Type B pancreatic cell (in vitro differentiated cells): ENCODE measurements at regions not wholly inside any gene's neighbourhood (a gene's known extent, or its start where the extent isn't known, plus 50 kb on each side); places are given as distances from the start of the nearest gene placed in this dataset.
A peak's percentile ranks its signal among the peaks of the same experiment; 100 is the strongest.

Source experiments
- DNase-seq: peaks from one replicate; pipeline ENCODE4 v3.0.0; 2021; ENCODE audit warnings: mixed read lengths; ENCODE audit not compliant: unreplicated experiment; ENCODE audit errors: extremely low spot score
- H3K27ac Mint-ChIP-seq: 2 replicates; pipeline ENCODE4 v1.8.0; 2021; ENCODE audit warnings: mild to moderate bottlenecking, mixed read lengths
- H3K27me3 Mint-ChIP-seq: 2 replicates; pipeline ENCODE4 v1.8.0; 2021; ENCODE audit warnings: mixed read lengths
- H3K36me3 Mint-ChIP-seq: 2 replicates; pipeline ENCODE4 v1.8.0; 2021; ENCODE audit warnings: mixed read lengths
- H3K4me1 Mint-ChIP-seq: one replicate; pipeline ENCODE4 v1.8.0; 2021; ENCODE audit warnings: mixed read lengths; ENCODE audit not compliant: unreplicated experiment
- H3K4me3 Mint-ChIP-seq: 2 replicates; pipeline ENCODE4 v1.8.0; 2021; ENCODE audit warnings: mild to moderate bottlenecking, mixed read lengths
- H3K9me3 Mint-ChIP-seq: 2 replicates; pipeline ENCODE4 v1.8.0; 2021; ENCODE audit warnings: mixed read lengths
- CTCF ChIP-seq: fragments of 200-600 bp; sonication (generic); conservative IDR thresholded peaks from 2 replicates; pipeline ENCODE4 v1.5.0; 2021; ENCODE audit warnings: antibody characterized with exemption, mild to moderate bottlenecking

- Mint-ChIP-seq H3K4me1 (peaks cover 24% of the 10 kb centered on the region), H3K9me3 (peaks cover 3% of the 10 kb centered on the region), H3K27me3 (peaks cover 26% of the 10 kb centered on the region), H3K36me3 (no peaks in the 10 kb centered on the region), H3K27ac (peak overlapping the region; percentile 55), H3K4me3 (peak overlapping the region; percentile 39)
- no peak for TF ChIP-seq CTCF
- DNase-seq, result no peak
Observed at GRCh38 chr13:22214184-22214583, 543.3 kb downstream of the FGF9 start.

- no peak overlapping the region for H3K27ac Mint-ChIP-seq
- peaks cover 32% of the 10 kb centered on the region for H3K4me1 Mint-ChIP-seq
- H3K9me3 Mint-ChIP-seq, result no peaks in the 10 kb centered on the region
- H3K4me3 Mint-ChIP-seq, result no peak overlapping the region
- TF ChIP-seq CTCF, result no peak
- H3K27me3 Mint-ChIP-seq, result peaks cover 35% of the 10 kb centered on the region
- H3K36me3 Mint-ChIP-seq, result no peaks in the 10 kb centered on the region
- no peak for DNase-seq
Observed at GRCh38 chr13:22218797-22219196, 547.9 kb downstream of the FGF9 start.

GRCh38 chr13:22219709-22220108 lies 548.8 kb downstream of the FGF9 start:
- no peak for TF ChIP-seq CTCF
- Mint-ChIP-seq H3K4me3 (no peak overlapping the region), H3K4me1 (peaks cover 24% of the 10 kb centered on the region), H3K36me3 (no peaks in the 10 kb centered on the region), H3K27me3 (peaks cover 36% of the 10 kb centered on the region), H3K9me3 (no peaks in the 10 kb centered on the region), H3K27ac (no peak overlapping the region)
- no peak for DNase-seq

GRCh38 chr13:22220151-22221135 lies 549.6 kb downstream of the FGF9 start:
- no peak for DNase-seq
- Mint-ChIP-seq H3K27me3 (peaks cover 39% of the 10 kb centered on the region), H3K4me1 (peaks cover 20% of the 10 kb centered on the region), H3K36me3 (no peaks in the 10 kb centered on the region), H3K4me3 (peak overlapping the region; percentile 49), H3K9me3 (no peaks in the 10 kb centered on the region), H3K27ac (no peak overlapping the region)
- no peak for TF ChIP-seq CTCF

GRCh38 chr13:22223411-22223810 lies 552.5 kb downstream of the FGF9 start:
- H3K27me3 Mint-ChIP-seq, result peaks cover 39% of the 10 kb centered on the region
- no peak overlapping the region for H3K27ac Mint-ChIP-seq
- no peaks in the 10 kb centered on the region for H3K9me3 Mint-ChIP-seq
- H3K4me1 Mint-ChIP-seq, result peaks cover 19% of the 10 kb centered on the region
- no peak overlapping the region for H3K4me3 Mint-ChIP-seq
- no peaks in the 10 kb centered on the region for H3K36me3 Mint-ChIP-seq
- DNase-seq, result no peak
- TF ChIP-seq CTCF, result no peak
